ENCODE measurements at regions not wholly inside any gene's neighbourhood (a gene's known extent, or its start where the extent isn't known, plus 50 kb on each side); places are given as distances from the start of the nearest gene placed in this dataset.

DNA sequence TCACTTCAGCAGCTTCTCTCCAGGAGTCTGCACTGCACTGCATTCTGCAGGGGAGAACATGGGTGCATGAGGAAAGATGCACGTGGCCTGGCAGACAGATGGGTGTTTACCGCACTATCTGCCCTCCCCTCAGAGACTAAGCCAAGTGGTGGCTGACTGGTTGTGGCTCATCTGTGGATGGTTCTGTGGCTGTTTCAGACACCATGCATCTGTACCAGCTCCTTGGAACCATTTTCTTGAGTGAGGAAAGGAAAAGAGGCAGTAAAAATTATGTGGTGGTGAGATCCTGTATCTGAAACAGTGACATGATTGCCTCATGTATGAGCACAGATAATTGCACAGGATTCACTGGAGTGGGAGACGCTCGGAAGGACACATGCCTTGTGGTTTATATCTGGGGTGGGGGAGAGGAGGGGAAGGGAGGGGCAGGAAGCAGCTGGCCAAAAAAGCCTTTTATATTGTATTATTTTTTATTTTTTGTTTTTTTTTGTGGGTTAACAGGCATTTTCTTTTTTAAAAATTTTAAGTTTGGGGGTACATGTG, 161.7 kb downstream of the ERMARD start:
- no peak overlapping the region for H2AFZ ChIP-seq
- 0 out of 2 replicates have a peak, but pooled peaks cover 6% of the 10 kb centered on the region for H3K27me3 ChIP-seq (replicated peaks; ENCODE audit: insufficient read depth)
- no peak overlapping the region for H3K4me2 ChIP-seq (ENCODE audit: unreplicated experiment)
- 26 to 28% methylated on average over 4 of the region's 4 CpGs for WGBS, 2 experiments (ENCODE audit: low coverage in 1 of 2, low lambda C conversion rate in 2 of 2, missing lambda C conversion rate in 2 of 2)
- no peak overlapping the region for H3K9ac ChIP-seq
- H3K9me2 ChIP-seq (ENCODE audit: insufficient read depth) = no peaks in the 10 kb centered on the region
- H3K9me3 ChIP-seq (ENCODE audit: low read depth) = no peaks in the 10 kb centered on the region
- H4K20me1 ChIP-seq (ENCODE audit: insufficient read depth) = no peaks in the 10 kb centered on the region
- TF ChIP-seq EZH2phosphoT487 (IDR thresholded peaks at IDR 0.05; ENCODE audit: insufficient read depth, low read depth) = no peak
- no peak for TF ChIP-seq EZH2 (IDR thresholded peaks at IDR 0.05; ENCODE audit: insufficient read depth, poor library complexity, severe bottlenecking)
- H3K79me2 ChIP-seq (ENCODE audit: insufficient read depth) = no peaks in the 10 kb centered on the region
- no peak overlapping the region for H3K4me3 ChIP-seq
- H3K27ac ChIP-seq = no peak overlapping the region
- H3K36me3 ChIP-seq (ENCODE audit: low read depth) = no peaks in the 10 kb centered on the region
- H3F3A ChIP-seq (ENCODE audit: insufficient read depth) = no peaks in the 10 kb centered on the region
- no peak for DNase-seq
- H3K4me1 ChIP-seq (ENCODE audit: insufficient read depth) = no peaks in the 10 kb centered on the region
- in situ Hi-C loops (cut with MboI) = no loop called here

DNA sequence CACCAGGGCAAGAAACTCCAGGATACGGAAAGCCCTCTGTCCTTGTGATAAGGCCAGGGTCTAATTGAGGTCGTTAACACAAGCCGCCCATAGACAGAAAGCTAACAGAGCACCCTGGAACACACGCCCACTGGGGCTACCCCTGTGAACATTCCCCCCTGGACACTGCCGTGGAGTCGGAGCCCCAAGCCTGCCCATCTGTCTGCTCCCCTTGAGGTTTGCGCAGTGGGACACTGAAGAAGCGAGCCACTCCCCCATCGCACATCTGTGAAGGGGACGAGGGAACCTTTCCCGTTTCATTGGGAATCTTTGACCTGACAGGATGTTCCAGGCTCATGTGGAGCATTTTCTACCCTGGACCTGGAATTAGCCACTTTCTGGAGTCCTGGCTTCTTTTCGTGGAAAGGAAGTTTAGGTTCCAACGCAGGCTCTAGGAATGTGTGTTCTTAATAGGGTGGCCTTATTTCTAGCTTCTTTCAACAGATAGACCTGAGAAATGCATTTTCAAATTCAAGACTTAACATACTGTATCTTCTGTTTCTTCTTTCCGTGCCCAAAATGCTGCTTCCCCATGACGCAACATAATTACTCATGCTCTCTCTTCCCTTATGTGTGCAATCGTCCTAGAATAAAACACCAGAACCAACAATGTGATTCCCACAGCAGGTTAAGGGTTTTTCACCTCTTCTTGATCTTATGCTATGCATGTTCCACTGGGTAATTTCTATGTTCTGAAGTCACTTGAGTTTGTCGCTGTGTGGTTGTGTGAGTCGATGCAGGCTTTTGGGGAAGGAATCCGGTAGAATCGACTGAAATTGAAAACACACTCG, 161.1 kb downstream of the ERMARD start:
- Histone ChIP-seq H3K27me3 (replicated peaks; ENCODE audit: insufficient read depth) (0 out of 2 replicates have a peak, but pooled peaks cover 6% of the 10 kb centered on the region), H4K20me1 (ENCODE audit: insufficient read depth) (no peaks in the 10 kb centered on the region), H3K9ac (no peak overlapping the region), H3K36me3 (ENCODE audit: low read depth) (no peaks in the 10 kb centered on the region), H3K27ac (no peak overlapping the region), H3F3A (ENCODE audit: insufficient read depth) (no peaks in the 10 kb centered on the region), H2AFZ (no peak overlapping the region), H3K9me2 (ENCODE audit: insufficient read depth) (no peaks in the 10 kb centered on the region), H3K4me1 (ENCODE audit: insufficient read depth) (no peaks in the 10 kb centered on the region), H3K79me2 (ENCODE audit: insufficient read depth) (no peaks in the 10 kb centered on the region), H3K4me2 (ENCODE audit: unreplicated experiment) (no peak overlapping the region), H3K9me3 (ENCODE audit: low read depth) (no peaks in the 10 kb centered on the region), H3K4me3 (no peak overlapping the region)
- in situ Hi-C loops (cut with MboI) = no loop called here
- WGBS, 2 experiments (ENCODE audit: low coverage in 1 of 2, low lambda C conversion rate in 2 of 2, missing lambda C conversion rate in 2 of 2) = 52 to 56% methylated on average over 21 of the region's 21 CpGs
- TF ChIP-seq EZH2 (IDR thresholded peaks at IDR 0.05; ENCODE audit: insufficient read depth, poor library complexity, severe bottlenecking) (no peak), EZH2phosphoT487 (IDR thresholded peaks at IDR 0.05; ENCODE audit: insufficient read depth, low read depth) (no peak)
- peak; percentile 36 for DNase-seq

DNA sequence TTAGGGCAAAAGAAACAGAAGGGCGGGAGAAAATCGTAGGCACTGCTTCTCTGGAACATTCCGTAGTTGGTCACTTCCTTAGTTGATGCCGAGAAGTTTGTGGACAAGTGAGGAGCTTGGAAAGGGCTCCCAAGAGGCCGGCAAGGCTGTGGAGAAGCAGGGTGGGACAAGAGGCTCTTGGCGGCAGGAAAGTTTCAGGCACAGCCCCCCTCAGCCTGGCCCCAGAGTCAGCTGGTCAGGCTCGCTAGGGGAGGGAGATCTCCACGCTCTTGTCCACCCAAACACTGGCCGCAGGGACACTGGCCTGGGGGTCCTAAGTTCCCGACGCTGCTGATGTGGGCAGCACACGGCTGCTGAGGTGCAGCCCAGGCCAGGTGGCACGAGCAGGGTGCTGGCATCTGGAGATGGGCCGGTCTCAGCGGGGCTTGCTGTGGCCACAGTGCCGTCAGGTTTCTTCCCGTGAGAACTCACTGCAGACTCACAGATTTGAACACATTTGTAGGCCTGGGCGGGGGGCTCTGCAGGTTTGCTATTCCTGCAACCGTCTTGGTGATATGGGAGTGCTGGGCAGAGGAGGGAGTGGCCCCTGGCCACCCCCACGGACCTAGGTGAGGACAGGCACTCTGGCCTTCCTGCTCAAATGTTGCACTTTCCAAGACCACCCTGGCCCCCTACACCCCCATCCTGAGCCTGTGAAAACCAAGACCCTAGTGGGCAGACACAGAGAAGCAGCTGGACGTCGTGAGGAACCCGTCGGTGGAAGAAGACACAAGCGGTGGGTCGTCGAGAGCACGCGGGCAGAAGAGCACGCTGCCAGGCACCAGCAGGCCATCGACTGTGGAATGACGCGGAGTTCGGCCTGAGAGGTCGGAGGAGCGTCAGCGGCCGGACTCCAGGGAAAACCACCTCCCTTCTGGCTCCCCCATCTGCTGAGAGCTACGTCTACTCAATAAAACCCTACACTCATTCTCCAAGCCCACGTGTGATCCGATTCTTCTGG, 160.1 kb downstream of the ERMARD start:
- Histone ChIP-seq H3K27me3 (replicated peaks; ENCODE audit: insufficient read depth) (0 out of 2 replicates have a peak, but pooled peaks cover 6% of the 10 kb centered on the region), H3K4me2 (ENCODE audit: unreplicated experiment) (no peak overlapping the region), H3K9ac (no peak overlapping the region), H3K27ac (no peak overlapping the region), H3K9me2 (ENCODE audit: insufficient read depth) (no peaks in the 10 kb centered on the region), H4K20me1 (ENCODE audit: insufficient read depth) (no peaks in the 10 kb centered on the region), H3K9me3 (ENCODE audit: low read depth) (no peaks in the 10 kb centered on the region), H3K36me3 (ENCODE audit: low read depth) (no peaks in the 10 kb centered on the region), H3F3A (ENCODE audit: insufficient read depth) (no peaks in the 10 kb centered on the region), H3K79me2 (ENCODE audit: insufficient read depth) (no peaks in the 10 kb centered on the region), H3K4me1 (ENCODE audit: insufficient read depth) (no peaks in the 10 kb centered on the region), H3K4me3 (no peak overlapping the region), H2AFZ (no peak overlapping the region)
- TF ChIP-seq EZH2phosphoT487 (IDR thresholded peaks at IDR 0.05; ENCODE audit: insufficient read depth, low read depth) = no peak
- TF ChIP-seq EZH2 (IDR thresholded peaks at IDR 0.05; ENCODE audit: insufficient read depth, poor library complexity, severe bottlenecking) = no peak
- WGBS, 2 experiments (ENCODE audit: low coverage in 1 of 2, low lambda C conversion rate in 2 of 2, missing lambda C conversion rate in 2 of 2) = 78 to 79% methylated on average over 40 to 41 of the region's 41 CpGs
- in situ Hi-C loops (cut with MboI) = no loop called here
- no peak for DNase-seq

DNA sequence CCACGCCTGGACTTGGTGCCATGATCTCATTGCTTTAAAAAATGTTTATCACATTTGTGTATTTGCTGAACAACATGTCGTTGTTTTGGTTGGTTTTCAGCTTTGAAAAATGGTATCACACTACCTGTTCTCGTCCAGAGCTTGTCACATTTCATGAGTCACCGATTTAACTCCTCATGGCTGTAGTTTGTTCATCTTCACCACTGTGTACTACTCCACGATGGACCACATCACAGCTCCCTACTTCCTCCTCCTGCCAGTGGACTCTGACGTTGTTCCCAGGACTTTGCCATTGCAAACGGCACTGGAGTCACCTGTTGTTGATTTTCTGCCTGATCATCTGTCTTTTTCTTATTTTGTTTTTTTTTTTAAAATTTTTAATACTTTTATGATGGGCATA, 157.7 kb downstream of the ERMARD start:
- in situ Hi-C loops (cut with MboI) = no loop called here
- WGBS, 2 experiments (ENCODE audit: low coverage in 1 of 2, low lambda C conversion rate in 2 of 2, missing lambda C conversion rate in 2 of 2) = 33 to 35% methylated on average over 7 of the region's 7 CpGs
- Histone ChIP-seq H4K20me1 (ENCODE audit: insufficient read depth) (no peaks in the 10 kb centered on the region), H3K79me2 (ENCODE audit: insufficient read depth) (no peaks in the 10 kb centered on the region), H2AFZ (no peak overlapping the region), H3K4me2 (ENCODE audit: unreplicated experiment) (no peak overlapping the region), H3K9me3 (ENCODE audit: low read depth) (no peaks in the 10 kb centered on the region), H3K9me2 (ENCODE audit: insufficient read depth) (no peaks in the 10 kb centered on the region), H3K27me3 (replicated peaks; ENCODE audit: insufficient read depth) (0 out of 2 replicates have a peak, but pooled peaks cover 6% of the 10 kb centered on the region), H3K27ac (no peak overlapping the region), H3K36me3 (ENCODE audit: low read depth) (no peaks in the 10 kb centered on the region), H3K4me3 (no peak overlapping the region), H3K9ac (no peak overlapping the region), H3K4me1 (ENCODE audit: insufficient read depth) (no peaks in the 10 kb centered on the region), H3F3A (ENCODE audit: insufficient read depth) (no peaks in the 10 kb centered on the region)
- DNase-seq = no peak
- no peak for TF ChIP-seq EZH2 (IDR thresholded peaks at IDR 0.05; ENCODE audit: insufficient read depth, poor library complexity, severe bottlenecking)
- no peak for TF ChIP-seq EZH2phosphoT487 (IDR thresholded peaks at IDR 0.05; ENCODE audit: insufficient read depth, low read depth)
